ENCODE measurements at regions not wholly inside any gene's neighbourhood (a gene's known extent, or its start where the extent isn't known, plus 50 kb on each side); places are given as distances from the start of the nearest gene placed in this dataset.
"Not testable (repeated sequence)": the region's sequence is repeated elsewhere in the genome, so short reads cannot be mapped to it uniquely, and the experiment has no call there.

DNA sequence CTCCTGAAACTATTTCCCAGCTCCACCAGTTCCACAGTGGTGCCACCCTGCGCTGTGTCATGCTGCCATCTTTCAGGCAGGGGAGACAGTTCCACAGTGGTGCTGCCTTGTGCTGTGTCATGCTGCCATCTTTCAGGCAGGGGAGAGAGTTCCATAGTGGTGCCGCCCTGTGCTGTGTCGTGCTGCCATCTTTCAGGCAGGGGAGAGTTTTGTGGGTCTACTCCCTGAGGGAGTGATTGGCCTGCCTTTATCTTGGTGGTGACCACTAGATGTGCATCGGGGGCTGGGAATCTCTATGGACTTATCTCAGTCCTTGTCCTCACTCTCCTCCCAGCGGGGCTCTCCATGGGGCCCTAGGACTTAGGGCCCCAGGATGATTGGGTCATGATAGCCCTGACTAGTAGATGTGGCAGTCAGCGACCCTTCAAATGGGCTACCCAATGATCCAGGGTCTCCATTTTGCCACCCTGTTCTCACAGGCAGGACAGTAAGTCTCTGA is 770.2 kb upstream of the TPTE start:
- TF ChIP-seq CTCF, INSM2, ZNF660, KLF16, ZSCAN16 (tag by site-specific recombination; IDR thresholded peaks at IDR 0.05): not testable (repeated sequence)
- TF ChIP-seq, protein P1, sequence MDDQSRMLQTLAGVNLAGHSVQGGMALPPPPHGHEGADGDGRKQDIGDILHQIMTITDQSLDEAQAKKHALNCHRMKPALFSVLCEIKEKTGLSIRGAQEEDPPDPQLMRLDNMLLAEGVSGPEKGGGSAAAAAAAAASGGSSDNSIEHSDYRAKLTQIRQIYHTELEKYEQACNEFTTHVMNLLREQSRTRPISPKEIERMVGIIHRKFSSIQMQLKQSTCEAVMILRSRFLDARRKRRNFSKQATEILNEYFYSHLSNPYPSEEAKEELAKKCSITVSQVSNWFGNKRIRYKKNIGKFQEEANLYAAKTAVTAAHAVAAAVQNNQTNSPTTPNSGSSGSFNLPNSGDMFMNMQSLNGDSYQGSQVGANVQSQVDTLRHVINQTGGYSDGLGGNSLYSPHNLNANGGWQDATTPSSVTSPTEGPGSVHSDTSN (CRISPR knock-in tag; IDR thresholded peaks at IDR 0.05) = not testable (repeated sequence)
